ENCODE measurements at regions not wholly inside any gene's neighbourhood (a gene's known extent, or its start where the extent isn't known, plus 50 kb on each side); places are given as distances from the start of the nearest gene placed in this dataset.
"Not testable (repeated sequence)": the region's sequence is repeated elsewhere in the genome, so short reads cannot be mapped to it uniquely, and the experiment has no call there.

DNA sequence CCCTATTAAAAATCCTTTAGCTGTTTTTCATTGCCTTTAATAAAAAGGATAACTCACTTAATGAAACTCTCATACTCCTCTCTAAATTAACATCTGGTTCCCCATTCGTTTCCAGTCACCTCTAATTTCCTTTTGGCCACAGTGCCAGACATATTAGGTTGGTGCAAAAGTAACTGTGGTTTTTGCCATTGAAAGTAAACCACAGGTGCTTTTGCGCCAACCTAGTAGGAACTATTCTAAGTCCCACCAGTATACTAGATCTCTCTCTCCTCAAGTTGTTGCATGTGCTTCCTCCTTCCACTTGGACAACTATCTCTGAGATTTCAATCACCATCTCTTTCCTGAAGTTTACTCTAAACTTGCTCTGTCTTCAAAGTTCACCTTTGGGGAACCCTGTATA lies 961.1 kb downstream of the TBC1D32 start:
- Histone ChIP-seq H3K27me3 (ENCODE audit: control insufficient read depth, extremely low read depth, insufficient read depth, low read length) (no peaks in the 10 kb centered on the region), H4K20me1 (ENCODE audit: control insufficient read depth, extremely low read depth, insufficient read depth, low read length) (no peaks in the 10 kb centered on the region), H2AFZ (ENCODE audit: control insufficient read depth, low read length) (no peak overlapping the region), H3K9me3 (ENCODE audit: control insufficient read depth, low read depth, low read length) (no peaks in the 10 kb centered on the region), H3K9me1 (ENCODE audit: control insufficient read depth, extremely low read depth, insufficient read depth, low read length) (no peaks in the 10 kb centered on the region), H3K4me2 (ENCODE audit: control insufficient read depth, extremely low read depth, insufficient read depth, low read depth, low read length) (no peak overlapping the region), H3K79me2 (ENCODE audit: control insufficient read depth, insufficient read depth, low read length) (no peaks in the 10 kb centered on the region), H3K36me3 (ENCODE audit: control insufficient read depth in 2 of 2, extremely low read depth in 1 of 2, insufficient read depth in 2 of 2, low read length in 2 of 2) (no peaks in the 10 kb centered on the region), H3K4me1 (ENCODE audit: control insufficient read depth, extremely low read depth, insufficient read depth, low read length) (no peaks in the 10 kb centered on the region), H3K27ac (ENCODE audit: control insufficient read depth, insufficient read depth, low read length) (no peak overlapping the region), H3K4me3 (ENCODE audit: control insufficient read depth in 2 of 3, extremely low read depth in 1 of 3, insufficient read depth in 2 of 3, low read depth in 1 of 3, low read length in 3 of 3) (no peak overlapping the region), H3K9ac (ENCODE audit: control insufficient read depth, extremely low read depth, insufficient read depth, low read length) (no peak overlapping the region)
- FAIRE-seq (no peak), DNase-seq (ENCODE audit: low read depth, low spot score) (no peak)
- TF ChIP-seq CTCF (optimal IDR thresholded peaks at IDR 0.05 in 1 of 3, IDR thresholded peaks at IDR 0.05 in 1 of 3, conservative IDR thresholded peaks at IDR 0.05 in 1 of 3; ENCODE audit: extremely low read depth in 1 of 3, insufficient read depth in 2 of 3, low read length in 3 of 3) (no peak), EZH2 (IDR thresholded peaks at IDR 0.05; ENCODE audit: low read length) (no peak)
- dilution Hi-C loops (cut with MboI; ENCODE audit: extremely low pct_ligation_motif_present, low sequenced_read_pairs) = no loop called here

DNA sequence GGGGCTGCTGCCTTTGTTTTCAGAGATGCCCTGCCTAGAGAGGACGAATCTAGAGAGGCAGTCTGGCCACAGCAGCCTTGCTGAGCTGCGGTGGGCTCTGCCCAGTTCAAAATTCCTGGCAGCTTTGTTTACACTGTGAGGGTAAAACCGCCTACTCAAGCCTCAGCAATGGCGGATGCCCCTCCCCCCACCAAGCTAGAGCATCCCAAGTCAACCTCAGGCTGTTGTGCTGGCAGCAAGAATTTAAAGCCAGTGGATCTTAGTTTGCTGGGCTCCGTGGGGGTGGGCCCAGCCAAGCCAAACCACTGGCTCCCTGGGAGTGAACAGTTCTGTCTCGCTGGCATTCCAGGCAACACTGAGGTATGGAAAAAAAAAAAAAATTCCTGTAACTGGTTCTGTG lies 970.9 kb downstream of the TBC1D32 start:
- no peak for TF ChIP-seq EZH2 (IDR thresholded peaks at IDR 0.05; ENCODE audit: low read length)
- TF ChIP-seq CTCF (optimal IDR thresholded peaks at IDR 0.05 in 1 of 3, IDR thresholded peaks at IDR 0.05 in 1 of 3, conservative IDR thresholded peaks at IDR 0.05 in 1 of 3; ENCODE audit: extremely low read depth in 1 of 3, insufficient read depth in 2 of 3, low read length in 3 of 3) = no peak
- Histone ChIP-seq H2AFZ (ENCODE audit: control insufficient read depth, low read length) (no peak overlapping the region), H3K9me3 (ENCODE audit: control insufficient read depth, low read depth, low read length) (no peaks in the 10 kb centered on the region), H3K27ac (ENCODE audit: control insufficient read depth, insufficient read depth, low read length) (no peak overlapping the region), H3K79me2 (ENCODE audit: control insufficient read depth, insufficient read depth, low read length) (no peaks in the 10 kb centered on the region), H4K20me1 (ENCODE audit: control insufficient read depth, extremely low read depth, insufficient read depth, low read length) (no peaks in the 10 kb centered on the region), H3K4me2 (ENCODE audit: control insufficient read depth, extremely low read depth, insufficient read depth, low read depth, low read length) (no peak overlapping the region), H3K9me1 (ENCODE audit: control insufficient read depth, extremely low read depth, insufficient read depth, low read length) (no peaks in the 10 kb centered on the region), H3K36me3 (ENCODE audit: control insufficient read depth in 2 of 2, extremely low read depth in 1 of 2, insufficient read depth in 2 of 2, low read length in 2 of 2) (no peaks in the 10 kb centered on the region), H3K27me3 (ENCODE audit: control insufficient read depth, extremely low read depth, insufficient read depth, low read length) (no peaks in the 10 kb centered on the region), H3K4me3 (ENCODE audit: control insufficient read depth in 2 of 3, extremely low read depth in 1 of 3, insufficient read depth in 2 of 3, low read depth in 1 of 3, low read length in 3 of 3) (no peak overlapping the region), H3K4me1 (ENCODE audit: control insufficient read depth, extremely low read depth, insufficient read depth, low read length) (no peaks in the 10 kb centered on the region), H3K9ac (ENCODE audit: control insufficient read depth, extremely low read depth, insufficient read depth, low read length) (no peak overlapping the region)
- FAIRE-seq (no peak), DNase-seq (ENCODE audit: low read depth, low spot score) (no peak)
- dilution Hi-C loops (cut with MboI; ENCODE audit: extremely low pct_ligation_motif_present, low sequenced_read_pairs) = no loop called here

GRCh38 chr6:120358535-120358934 lies 975.7 kb downstream of the TBC1D32 start:
- peaks cover 12% of the 10 kb centered on the region for H3K4me1 ChIP-seq (ENCODE audit: control insufficient read depth, extremely low read depth, insufficient read depth, low read length)
- DNase-seq (ENCODE audit: low read depth, low spot score); H3K27ac ChIP-seq (ENCODE audit: control insufficient read depth, insufficient read depth, low read length); H3K36me3 ChIP-seq (ENCODE audit: control insufficient read depth in 2 of 2, extremely low read depth in 1 of 2, insufficient read depth in 2 of 2, low read length in 2 of 2); dilution Hi-C loops (cut with MboI; ENCODE audit: extremely low pct_ligation_motif_present, low sequenced_read_pairs); H3K79me2 ChIP-seq (ENCODE audit: control insufficient read depth, insufficient read depth, low read length); H3K9ac ChIP-seq (ENCODE audit: control insufficient read depth, extremely low read depth, insufficient read depth, low read length); H2AFZ ChIP-seq (ENCODE audit: control insufficient read depth, low read length); H4K20me1 ChIP-seq (ENCODE audit: control insufficient read depth, extremely low read depth, insufficient read depth, low read length); H3K9me1 ChIP-seq (ENCODE audit: control insufficient read depth, extremely low read depth, insufficient read depth, low read length); H3K27me3 ChIP-seq (ENCODE audit: control insufficient read depth, extremely low read depth, insufficient read depth, low read length); H3K4me3 ChIP-seq (ENCODE audit: control insufficient read depth in 2 of 3, extremely low read depth in 1 of 3, insufficient read depth in 2 of 3, low read depth in 1 of 3, low read length in 3 of 3); H3K9me3 ChIP-seq (ENCODE audit: control insufficient read depth, low read depth, low read length); H3K4me2 ChIP-seq (ENCODE audit: control insufficient read depth, extremely low read depth, insufficient read depth, low read depth, low read length); FAIRE-seq: not testable (repeated sequence)

Data from keratinocyte (primary cell).